ENCODE measurements at regions not wholly inside any gene's neighbourhood (a gene's known extent, or its start where the extent isn't known, plus 50 kb on each side); places are given as distances from the start of the nearest gene placed in this dataset.
A peak's percentile ranks its signal among the peaks of the same experiment; 100 is the strongest.

DNA sequence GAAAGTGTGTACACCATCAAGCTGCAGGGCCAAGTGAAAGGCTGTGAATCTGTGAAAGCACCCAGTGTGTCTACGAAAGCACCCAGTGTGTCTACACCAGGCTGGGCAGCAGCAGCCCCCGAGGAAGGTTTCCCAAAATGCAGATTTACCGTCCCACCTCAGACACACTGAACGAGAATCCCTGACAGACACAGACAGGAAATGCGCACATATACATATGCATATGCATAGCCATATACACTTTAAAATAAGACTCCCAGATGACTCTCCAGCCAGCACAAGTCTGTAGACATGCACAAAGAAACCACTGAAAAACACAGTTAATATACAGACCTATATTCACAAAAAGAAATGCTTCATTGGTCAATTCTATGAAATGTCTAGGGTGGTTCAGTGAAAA lies 155.5 kb upstream of the OPCML start:
- WGBS = 80% methylated on average over 5 of the region's 5 CpGs
- H3K36me3 ChIP-seq = no peaks in the 10 kb centered on the region
- peak; percentile 57 for DNase-seq (ENCODE audit: extremely low spot score)
- no peak overlapping the region for H3K27ac ChIP-seq (replicated peaks in 1 of 4)
- no peaks in the 10 kb centered on the region for H3K9me3 ChIP-seq
- no peaks in the 10 kb centered on the region for H3K27me3 ChIP-seq
- no peaks in the 10 kb centered on the region for H3K4me1 ChIP-seq
- TF ChIP-seq EP300 (IDR thresholded peaks at IDR 0.05) (no peak), POLR2AphosphoS5 (IDR thresholded peaks at IDR 0.05) (no peak), CTCF (IDR thresholded peaks at IDR 0.05) (no peak), POLR2A (IDR thresholded peaks at IDR 0.05; ENCODE audit: low read depth) (no peak)
- intact Hi-C loops (cut with DNase I) = no loop called here
- H3K4me3 ChIP-seq = no peak overlapping the region

GRCh38 chr11:133681901-133682300 lies 149.6 kb upstream of the OPCML start:
- WGBS = 7% methylated on average over 6 of the region's 6 CpGs
- no peak for TF ChIP-seq POLR2A (IDR thresholded peaks at IDR 0.05; ENCODE audit: low read depth)
- TF ChIP-seq CTCF (IDR thresholded peaks at IDR 0.05) = no peak
- no peak for TF ChIP-seq POLR2AphosphoS5 (IDR thresholded peaks at IDR 0.05)
- no peak for TF ChIP-seq EP300 (IDR thresholded peaks at IDR 0.05)
- Histone ChIP-seq H3K36me3 (no peaks in the 10 kb centered on the region), H3K4me3 (no peak overlapping the region), H3K27me3 (peaks cover 0 to 24% (median 2%) of the 10 kb centered on the region in 4 donors), H3K4me1 (no peaks in the 10 kb centered on the region), H3K9me3 (no peaks in the 10 kb centered on the region), H3K27ac (replicated peaks in 1 of 4) (no peak overlapping the region)
- DNase-seq (ENCODE audit: extremely low spot score) = peak; percentile 86
- intact Hi-C loops (cut with DNase I) = no loop called here

DNA sequence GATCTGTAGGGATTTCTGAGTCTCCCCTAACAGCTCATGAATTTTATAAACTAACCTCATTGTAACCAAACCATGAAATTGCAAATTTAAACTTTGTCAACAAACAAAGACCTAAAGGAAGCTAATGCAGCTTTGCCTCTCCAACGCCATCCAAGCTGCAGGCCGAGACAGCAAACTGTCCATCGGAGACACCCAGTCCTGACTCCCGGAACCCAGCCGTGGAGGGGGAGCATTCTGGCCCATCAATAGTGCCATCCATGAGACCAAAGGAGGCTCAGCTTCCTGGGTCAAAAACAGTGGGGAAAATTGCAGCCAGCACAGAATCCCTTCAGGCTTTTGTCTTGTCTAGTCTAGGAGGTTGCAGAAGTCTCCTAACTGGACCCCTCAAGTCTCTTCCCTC lies 147.6 kb upstream of the OPCML start:
- TF ChIP-seq POLR2AphosphoS5 (IDR thresholded peaks at IDR 0.05) = no peak
- no peak for TF ChIP-seq CTCF (IDR thresholded peaks at IDR 0.05)
- no peak for TF ChIP-seq POLR2A (IDR thresholded peaks at IDR 0.05; ENCODE audit: low read depth)
- TF ChIP-seq EP300 (IDR thresholded peaks at IDR 0.05) = no peak
- DNase-seq (ENCODE audit: extremely low spot score) = peak; percentile 70
- no peaks in the 10 kb centered on the region for H3K9me3 ChIP-seq
- intact Hi-C loops (cut with DNase I) = no loop called here
- H3K27ac ChIP-seq (replicated peaks in 1 of 4) = no peak overlapping the region
- no peaks in the 10 kb centered on the region for H3K4me1 ChIP-seq
- WGBS = 97% methylated on average over 5 of the region's 5 CpGs
- H3K27me3 ChIP-seq = peaks cover 0 to 29% (median 2%) of the 10 kb centered on the region in 4 donors
- H3K4me3 ChIP-seq = no peak overlapping the region
- H3K36me3 ChIP-seq = no peaks in the 10 kb centered on the region

- no peak overlapping the region for H3K27ac ChIP-seq (replicated peaks in 1 of 4)
- TF ChIP-seq EP300 (IDR thresholded peaks at IDR 0.05) = no peak
- no peak for TF ChIP-seq POLR2AphosphoS5 (IDR thresholded peaks at IDR 0.05)
- no peak for TF ChIP-seq CTCF (IDR thresholded peaks at IDR 0.05)
- TF ChIP-seq POLR2A (IDR thresholded peaks at IDR 0.05; ENCODE audit: low read depth) = no peak
- no peak overlapping the region for H3K4me3 ChIP-seq
- no peaks in the 10 kb centered on the region for H3K36me3 ChIP-seq
- WGBS = 70% methylated on average over 2 of the region's 2 CpGs
- peaks cover 0 to 29% (median 2%) of the 10 kb centered on the region in 4 donors for H3K27me3 ChIP-seq
- no peaks in the 10 kb centered on the region for H3K9me3 ChIP-seq
- DNase-seq (ENCODE audit: extremely low spot score) = no peak
- intact Hi-C loops (cut with DNase I) = no loop called here
- H3K4me1 ChIP-seq = no peaks in the 10 kb centered on the region
These were observed 145.9 kb upstream of the OPCML start for GRCh38 chr11:133678191-133678590.

GRCh38 chr11:133677387-133677786 lies 145.1 kb upstream of the OPCML start:
- WGBS = 12% methylated on average over 3 of the region's 3 CpGs
- TF ChIP-seq EP300 (IDR thresholded peaks at IDR 0.05) (no peak), POLR2A (IDR thresholded peaks at IDR 0.05; ENCODE audit: low read depth) (no peak), CTCF (IDR thresholded peaks at IDR 0.05) (no peak), POLR2AphosphoS5 (IDR thresholded peaks at IDR 0.05) (no peak)
- peaks cover 0 to 25% (median 2%) of the 10 kb centered on the region in 4 donors for H3K27me3 ChIP-seq
- no peaks in the 10 kb centered on the region for H3K4me1 ChIP-seq
- DNase-seq (ENCODE audit: extremely low spot score) = no peak
- intact Hi-C loops (cut with DNase I) = no loop called here
- H3K36me3 ChIP-seq = no peaks in the 10 kb centered on the region
- H3K4me3 ChIP-seq = no peak overlapping the region
- no peaks in the 10 kb centered on the region for H3K9me3 ChIP-seq
- H3K27ac ChIP-seq (replicated peaks in 1 of 4) = no peak overlapping the region

Measured in esophagus muscularis mucosa (tissue), 4 donors.